Spinal cord (tissue), 9 donors: ENCODE measurements at regions not wholly inside any gene's neighbourhood (a gene's known extent, or its start where the extent isn't known, plus 50 kb on each side); places are given as distances from the start of the nearest gene placed in this dataset.
"Not testable (repeated sequence)": the region's sequence is repeated elsewhere in the genome, so short reads cannot be mapped to it uniquely, and the experiment has no call there.

Experiments used
- DNase-seq, 6 donors: peaks; one replicate each; pipeline versions ENCODE4 v3.0.0 to v3.0.0-alpha.2; 2013 to 2015; ENCODE audit warnings: low spot score in 6 of 6, low read depth in 4 of 6
- H3K27ac ChIP-seq: one replicate; pipeline ENCODE4 v1.5.1; 2013; ENCODE audit warnings: low read depth, low read length, control low read depth
- H3K27me3 ChIP-seq: one replicate; pipeline ENCODE4 v1.6.1; 2013; ENCODE audit warnings: low read length; ENCODE audit not compliant: control insufficient read depth, insufficient read depth
- H3K36me3 ChIP-seq: one replicate; pipeline ENCODE4 v1.6.1; 2013; ENCODE audit warnings: low read length; ENCODE audit not compliant: control insufficient read depth, insufficient read depth
- H3K4me1 ChIP-seq: one replicate; pipeline ENCODE4 v1.6.1; 2013; ENCODE audit warnings: low read length; ENCODE audit not compliant: control insufficient read depth, insufficient read depth
- H3K4me3 ChIP-seq: one replicate; pipeline ENCODE4 v1.5.1; 2013; ENCODE audit warnings: low read depth, low read length, control low read depth
- H3K9me3 ChIP-seq: one replicate; pipeline ENCODE4 v1.6.1; 2013; ENCODE audit warnings: low read length; ENCODE audit not compliant: control insufficient read depth, insufficient read depth
- WGBS: methylation state at CpG from one replicate; pipeline ENCODE4 v1.1.5; 2013; ENCODE audit warnings: missing lambda C conversion rate; ENCODE audit not compliant: insufficient coverage; 5-methylcytosine and 5-hydroxymethylcytosine counted together
- donor health status: healthy.

- H3K4me1 ChIP-seq, H3K9me3 ChIP-seq, H3K4me3 ChIP-seq, H3K27me3 ChIP-seq, H3K27ac ChIP-seq, H3K36me3 ChIP-seq, DNase-seq: not testable (repeated sequence)
Measured at GRCh38 chr5:112509097-112509496, 90.0 kb upstream of the EPB41L4A start.

GRCh38 chr5:112511920-112512319, 92.8 kb upstream of the EPB41L4A start:
- no peak for DNase-seq
- H3K9me3 ChIP-seq: peaks cover 2% of the 10 kb centered on the region
- H3K4me3 ChIP-seq: no peak overlapping the region
- H3K4me1 ChIP-seq: no peaks in the 10 kb centered on the region
- H3K27ac ChIP-seq: no peak overlapping the region
- no peaks in the 10 kb centered on the region for H3K27me3 ChIP-seq
- no peaks in the 10 kb centered on the region for H3K36me3 ChIP-seq

- WGBS: no CpG with 5 or more reads among the region's 2 CpGs
- H3K4me3 ChIP-seq: no peak overlapping the region
- no peaks in the 10 kb centered on the region for H3K27me3 ChIP-seq
- no peak overlapping the region for H3K27ac ChIP-seq
- H3K4me1 ChIP-seq: no peaks in the 10 kb centered on the region
- peaks cover 2% of the 10 kb centered on the region for H3K9me3 ChIP-seq
- no peak for DNase-seq
- H3K36me3 ChIP-seq: no peaks in the 10 kb centered on the region
Measured at GRCh38 chr5:112512901-112513300, 93.8 kb upstream of the EPB41L4A start.

GRCh38 chr5:112514111-112514510, 95.0 kb upstream of the EPB41L4A start:
- DNase-seq: no peak
- 63% methylated on average over 2 of the region's 2 CpGs for WGBS
- no peak overlapping the region for H3K4me3 ChIP-seq
- no peaks in the 10 kb centered on the region for H3K27me3 ChIP-seq
- peaks cover 2% of the 10 kb centered on the region for H3K9me3 ChIP-seq
- no peaks in the 10 kb centered on the region for H3K4me1 ChIP-seq
- H3K36me3 ChIP-seq: no peaks in the 10 kb centered on the region
- H3K27ac ChIP-seq: no peak overlapping the region

- not testable (repeated sequence) for H3K4me1 ChIP-seq, H3K27me3 ChIP-seq, H3K36me3 ChIP-seq, H3K27ac ChIP-seq, DNase-seq, H3K9me3 ChIP-seq, H3K4me3 ChIP-seq
- no CpG with 5 or more reads among the region's 1 CpG for WGBS
Measured at GRCh38 chr5:112520474-112520873, 101.4 kb upstream of the EPB41L4A start.

- H3K36me3 ChIP-seq, DNase-seq, H3K4me3 ChIP-seq, H3K4me1 ChIP-seq, H3K27me3 ChIP-seq, H3K9me3 ChIP-seq, H3K27ac ChIP-seq: not testable (repeated sequence)
- WGBS: 97% methylated on average over 9 of the region's 9 CpGs
Measured at GRCh38 chr5:112522891-112523673, 104.0 kb upstream of the EPB41L4A start.

GRCh38 chr5:112523674-112524263, 104.7 kb upstream of the EPB41L4A start:
- H3K4me1 ChIP-seq, H3K36me3 ChIP-seq, H3K9me3 ChIP-seq, H3K4me3 ChIP-seq, DNase-seq, H3K27me3 ChIP-seq, H3K27ac ChIP-seq: not testable (repeated sequence)
- no CpG with 5 or more reads among the region's 4 CpGs for WGBS

- Histone ChIP-seq H3K27ac (no peak overlapping the region), H3K4me3 (no peak overlapping the region), H3K27me3 (no peaks in the 10 kb centered on the region), H3K9me3 (no peaks in the 10 kb centered on the region), H3K4me1 (no peaks in the 10 kb centered on the region), H3K36me3 (no peaks in the 10 kb centered on the region)
- WGBS: 93% methylated on average over 5 of the region's 6 CpGs
- DNase-seq: no peak
Measured at GRCh38 chr5:112525217-112525616, 106.1 kb upstream of the EPB41L4A start.

GRCh38 chr5:112528928-112529327, 109.9 kb upstream of the EPB41L4A start:
- Histone ChIP-seq H3K4me1 (no peaks in the 10 kb centered on the region), H3K27ac (no peak overlapping the region), H3K4me3 (no peak overlapping the region), H3K9me3 (no peaks in the 10 kb centered on the region), H3K36me3 (no peaks in the 10 kb centered on the region), H3K27me3 (no peaks in the 10 kb centered on the region)
- WGBS: 98% methylated on average over 4 of the region's 5 CpGs
- no peak for DNase-seq

GRCh38 chr5:112529525-112529924, 110.4 kb upstream of the EPB41L4A start:
- no CpG with 5 or more reads among the region's 5 CpGs for WGBS
- DNase-seq: no peak
- Histone ChIP-seq H3K9me3 (no peaks in the 10 kb centered on the region), H3K4me1 (no peaks in the 10 kb centered on the region), H3K36me3 (no peaks in the 10 kb centered on the region), H3K27me3 (no peaks in the 10 kb centered on the region), H3K4me3 (no peak overlapping the region), H3K27ac (no peak overlapping the region)
